GM23338 (cell line): ENCODE measurements at regions not wholly inside any gene's neighbourhood (a gene's known extent, or its start where the extent isn't known, plus 50 kb on each side); places are given as distances from the start of the nearest gene placed in this dataset.
A peak's percentile ranks its signal among the peaks of the same experiment; 100 is the strongest.

Experiments
- ATAC-seq: fragments of 200-7000 bp; cut with Tn5 transposase; 3 replicates; pipeline ENCODE4 v1.9.1; 2020
- DNase-seq: peaks from one replicate; pipeline ENCODE4 v3.0.0-alpha.2; 2015; ENCODE audit warnings: low spot score
- H2AFZ ChIP-seq: fragments of 200-600 bp; sonication (generic); 2 replicates; pipeline ENCODE4 v1.8.0; 2016; ENCODE audit warnings: antibody characterized with exemption, mild to moderate bottlenecking, moderate library complexity
- H3F3A ChIP-seq: fragments of 200-600 bp; sonication (generic); replicated peaks from 2 replicates; pipeline ENCODE4 v1.8.0; 2017; ENCODE audit warnings: antibody characterized with exemption, mixed run types, low read depth
- H3K27ac ChIP-seq: fragments of 200-600 bp; sonication (generic); 2 replicates; pipeline ENCODE4 v1.6.1; 2016; ENCODE audit warnings: low read depth
- H3K27me3 ChIP-seq: fragments of 200-600 bp; sonication (generic); 2 replicates; pipeline ENCODE4 v1.8.0; 2016; ENCODE audit warnings: mild to moderate bottlenecking, mixed run types, moderate library complexity; ENCODE audit not compliant: insufficient read depth
- H3K36me3 ChIP-seq: fragments of 200-600 bp; sonication (generic); 2 replicates; pipeline ENCODE4 v1.8.0; 2016; ENCODE audit warnings: mild to moderate bottlenecking; ENCODE audit not compliant: insufficient read depth
- H3K4me1 ChIP-seq: fragments of 200-600 bp; sonication (generic); 2 replicates; pipeline ENCODE4 v1.8.0; 2016; ENCODE audit warnings: mild to moderate bottlenecking, moderate library complexity; ENCODE audit not compliant: insufficient read depth
- H3K4me2 ChIP-seq: fragments of 200-600 bp; sonication (generic); 2 replicates; pipeline ENCODE4 v1.7.1; 2017; ENCODE audit warnings: mixed run types
- H3K4me3 ChIP-seq: fragments of 200-600 bp; sonication (generic); 2 replicates; pipeline ENCODE4 v1.6.1; 2016; ENCODE audit warnings: mixed run types
- H3K79me2 ChIP-seq: fragments of 200-600 bp; sonication (generic); replicated peaks from 2 replicates; pipeline ENCODE4 v1.8.0; 2017; ENCODE audit warnings: mild to moderate bottlenecking; ENCODE audit not compliant: insufficient read depth
- H3K9me2 ChIP-seq: fragments of 200-600 bp; sonication (generic); 2 replicates; pipeline ENCODE4 v1.8.0; 2017; ENCODE audit not compliant: insufficient read depth
- H4K20me1 ChIP-seq: fragments of 200-600 bp; sonication (generic); replicated peaks from 2 replicates; pipeline ENCODE4 v1.8.0; 2017; ENCODE audit warnings: mild to moderate bottlenecking; ENCODE audit not compliant: insufficient read depth
- H3K27ac Mint-ChIP-seq: 2 replicates; pipeline ENCODE4 v1.8.0; 2020; ENCODE audit warnings: inconsistent platforms, mild to moderate bottlenecking, moderate library complexity, mixed read lengths
- H3K27me3 Mint-ChIP-seq: 3 replicates; pipeline ENCODE4 v1.8.0; 2022; ENCODE audit warnings: low read depth, mild to moderate bottlenecking, moderate library complexity, mixed read lengths, inconsistent platforms; ENCODE audit not compliant: insufficient read depth, poor library complexity
- H3K36me3 Mint-ChIP-seq: 3 replicates; pipeline ENCODE4 v1.8.0; 2021; ENCODE audit warnings: low read depth, mild to moderate bottlenecking, inconsistent platforms, moderate library complexity, mixed read lengths
- H3K4me1 Mint-ChIP-seq: 3 replicates; pipeline ENCODE4 v1.8.0; 2020; ENCODE audit warnings: mild to moderate bottlenecking, inconsistent platforms, mixed read lengths
- H3K4me3 Mint-ChIP-seq: 3 replicates; pipeline ENCODE4 v1.8.0; 2021; ENCODE audit warnings: moderate library complexity, mild to moderate bottlenecking, inconsistent platforms, mixed read lengths
- H3K9me3 Mint-ChIP-seq: 3 replicates; pipeline ENCODE4 v1.8.0; 2020; ENCODE audit warnings: moderate library complexity, mild to moderate bottlenecking, inconsistent platforms, mixed read lengths
- CREB1 ChIP-seq: fragments of 250-450 bp; sonication (Bioruptor Pico); IDR thresholded peaks from 2 replicates; pipeline ENCODE4 v1.5.0; 2020; ENCODE audit warnings: low read depth, mild to moderate bottlenecking, moderate library complexity
- CTCF ChIP-seq, 2 experiments: fragments of 200-600 bp in 1 of 2; sonication (generic) in 1 of 2; conservative IDR thresholded peaks; 2 replicates each; pipeline versions ENCODE4 v1.5.1 to v1.6.1; 2016 to 2017; ENCODE audit warnings: antibody characterized with exemption in 2 of 2, low read depth in 2 of 2, mild to moderate bottlenecking in 2 of 2, moderate library complexity in 1 of 2
- EZH2 ChIP-seq: fragments of 200-600 bp; sonication (generic); IDR thresholded peaks from one replicate; pipeline ENCODE4 v1.8.0; 2017; ENCODE audit warnings: antibody characterized with exemption, mild to moderate bottlenecking, low read depth; ENCODE audit not compliant: unreplicated experiment
- EZH2phosphoT487 ChIP-seq: fragments of 200-600 bp; sonication (generic); IDR thresholded peaks from one replicate; pipeline ENCODE4 v1.8.1; 2018; ENCODE audit warnings: antibody characterized with exemption; ENCODE audit not compliant: unreplicated experiment
- JUNB ChIP-seq: IDR thresholded peaks from one replicate; pipeline ENCODE4 v1.6.1; 2016; ENCODE audit warnings: antibody characterized with exemption; ENCODE audit not compliant: unreplicated experiment
- POLR2AphosphoS5 ChIP-seq: IDR thresholded peaks from 2 replicates; pipeline ENCODE4 v1.6.1; 2016; ENCODE audit warnings: antibody characterized with exemption, low read depth
- STAT1 ChIP-seq: IDR thresholded peaks from one replicate; pipeline ENCODE4 v1.6.1; 2016; ENCODE audit warnings: antibody characterized with exemption; ENCODE audit not compliant: unreplicated experiment
- ZNF114 ChIP-seq: fragments of 250-450 bp; sonication (Bioruptor Pico); IDR thresholded peaks from 2 replicates; pipeline ENCODE4 v1.5.0; 2020; ENCODE audit warnings: mild to moderate bottlenecking, moderate library complexity
- ZNF462 ChIP-seq: fragments of 250-450 bp; sonication (Bioruptor Pico); IDR thresholded peaks from 2 replicates; pipeline ENCODE4 v1.5.0; 2020; ENCODE audit warnings: mild to moderate bottlenecking, moderate library complexity

- TF ChIP-seq JUNB = no peak
- TF ChIP-seq CTCF (conservative IDR thresholded peaks at IDR 0.05; ENCODE audit: low read depth in 2 of 2) = peak in 1 of 2 experiments; percentile 88; a peak in 3 of 4 replicates
- Mint-ChIP-seq H3K9me3 (no peaks in the 10 kb centered on the region), H3K27ac (no peak overlapping the region), H3K4me1 (peaks cover 5% of the 10 kb centered on the region), H3K36me3 (no peaks in the 10 kb centered on the region), H3K27me3 (peaks cover 3% of the 10 kb centered on the region), H3K4me3 (no peak overlapping the region)
- H3K27me3 ChIP-seq = no peaks in the 10 kb centered on the region
- no peaks in the 10 kb centered on the region for H3K79me2 ChIP-seq
- peak; percentile 58 for DNase-seq
- no peaks in the 10 kb centered on the region for H4K20me1 ChIP-seq
- H3F3A ChIP-seq = no peaks in the 10 kb centered on the region
- no peak; the same call in 2 of the 3 replicates for ATAC-seq
- no peak overlapping the region for H2AFZ ChIP-seq
- H3K4me1 ChIP-seq = no peaks in the 10 kb centered on the region
- H3K27ac ChIP-seq = no peak overlapping the region
- no peaks in the 10 kb centered on the region for H3K36me3 ChIP-seq
- no peak overlapping the region for H3K4me3 ChIP-seq
- no peaks in the 10 kb centered on the region for H3K9me2 ChIP-seq
- no peak overlapping the region for H3K4me2 ChIP-seq
Observed at GRCh38 chr6:100099189-100100074, 105.4 kb upstream of the MCHR2 start.

GRCh38 chr6:100096936-100097335, 102.9 kb upstream of the MCHR2 start:
- no peak overlapping the region for H2AFZ ChIP-seq
- no peaks in the 10 kb centered on the region for H4K20me1 ChIP-seq
- peaks cover 7% of the 10 kb centered on the region for H3K27me3 Mint-ChIP-seq
- H3K9me3 Mint-ChIP-seq = no peaks in the 10 kb centered on the region
- H3K4me3 Mint-ChIP-seq = no peak overlapping the region
- H3K36me3 Mint-ChIP-seq = no peaks in the 10 kb centered on the region
- H3K27ac ChIP-seq = no peak overlapping the region
- H3K27ac Mint-ChIP-seq = no peak overlapping the region
- ATAC-seq (no peak), DNase-seq (no peak)
- 0 out of 2 replicates have a peak, but pooled peaks cover 5% of the 10 kb centered on the region for H3K9me2 ChIP-seq
- no peak overlapping the region for H3K4me2 ChIP-seq
- H3K27me3 ChIP-seq = no peaks in the 10 kb centered on the region
- H3K4me3 ChIP-seq = no peak overlapping the region
- H3K36me3 ChIP-seq = no peaks in the 10 kb centered on the region
- H3K79me2 ChIP-seq = no peaks in the 10 kb centered on the region
- no peaks in the 10 kb centered on the region for H3F3A ChIP-seq
- H3K4me1 ChIP-seq = no peaks in the 10 kb centered on the region
- peaks cover 5% of the 10 kb centered on the region for H3K4me1 Mint-ChIP-seq
- TF ChIP-seq STAT1 = no peak
- no peak for TF ChIP-seq CTCF (conservative IDR thresholded peaks at IDR 0.05; ENCODE audit: low read depth in 2 of 2)
- no peak for TF ChIP-seq EZH2phosphoT487
- no peak for TF ChIP-seq CREB1
- TF ChIP-seq JUNB = no peak
- TF ChIP-seq ZNF462 (CRISPR knock-in tag) = no peak
- no peak for TF ChIP-seq ZNF114 (CRISPR knock-in tag)
- no peak for TF ChIP-seq POLR2AphosphoS5
- no peak for TF ChIP-seq EZH2
